ENCODE measurements at regions not wholly inside any gene's neighbourhood (a gene's known extent, or its start where the extent isn't known, plus 50 kb on each side); places are given as distances from the start of the nearest gene placed in this dataset.

- no peak for TF ChIP-seq EZH2 (IDR thresholded peaks at IDR 0.05; ENCODE audit: insufficient read depth, poor library complexity, severe bottlenecking)
- no peak for TF ChIP-seq EZH2phosphoT487 (IDR thresholded peaks at IDR 0.05; ENCODE audit: insufficient read depth, low read depth)
These were observed 384.5 kb upstream of the MMADHC start for GRCh38 chr2:149972066-149972465.
